H7 (cell line): ENCODE measurements at regions not wholly inside any gene's neighbourhood (a gene's known extent, or its start where the extent isn't known, plus 50 kb on each side); places are given as distances from the start of the nearest gene placed in this dataset.

Experiments
- DNase-seq: peaks from one replicate; pipeline ENCODE4 v3.0.0; 2012
- H3K27me3 ChIP-seq: 2 replicates; pipeline ENCODE4 v1.6.0; 2011; ENCODE audit warnings: mild to moderate bottlenecking, low read length; ENCODE audit not compliant: control insufficient read depth, insufficient read depth
- H3K36me3 ChIP-seq: replicated peaks from 2 replicates; pipeline ENCODE4 v1.5.1; 2011; ENCODE audit warnings: low read length; ENCODE audit not compliant: control insufficient read depth, insufficient read depth
- H3K4me3 ChIP-seq: 2 replicates; pipeline ENCODE4 v1.5.1; 2011; ENCODE audit warnings: low read depth, mild to moderate bottlenecking, control low read depth, low read length, moderate library complexity; ENCODE audit not compliant: insufficient read depth

DNA sequence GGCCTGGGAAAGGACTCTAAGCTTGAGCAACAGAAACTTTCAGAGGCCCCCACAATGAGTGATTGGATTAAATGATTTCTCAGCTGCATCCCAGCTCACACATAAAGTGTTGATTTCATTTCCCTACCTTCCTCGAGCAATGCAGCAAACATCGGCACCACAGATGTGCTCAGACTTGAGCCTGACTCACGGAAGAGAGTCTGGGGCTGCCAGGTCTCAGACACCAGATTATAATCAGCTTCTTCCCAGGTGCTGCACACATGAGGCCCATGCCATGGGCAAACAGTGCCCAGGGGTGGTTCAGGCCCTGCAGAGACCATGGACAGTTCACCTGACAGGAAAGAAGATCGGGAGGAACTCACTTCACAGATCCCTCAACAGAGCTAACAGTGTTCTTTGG lies 226.6 kb upstream of the TENM4 start:
- H3K36me3 ChIP-seq = no peaks in the 10 kb centered on the region
- no peak for DNase-seq
- no peak overlapping the region for H3K4me3 ChIP-seq
- no peaks in the 10 kb centered on the region; the same call in 1 of the 2 replicates for H3K27me3 ChIP-seq

DNA sequence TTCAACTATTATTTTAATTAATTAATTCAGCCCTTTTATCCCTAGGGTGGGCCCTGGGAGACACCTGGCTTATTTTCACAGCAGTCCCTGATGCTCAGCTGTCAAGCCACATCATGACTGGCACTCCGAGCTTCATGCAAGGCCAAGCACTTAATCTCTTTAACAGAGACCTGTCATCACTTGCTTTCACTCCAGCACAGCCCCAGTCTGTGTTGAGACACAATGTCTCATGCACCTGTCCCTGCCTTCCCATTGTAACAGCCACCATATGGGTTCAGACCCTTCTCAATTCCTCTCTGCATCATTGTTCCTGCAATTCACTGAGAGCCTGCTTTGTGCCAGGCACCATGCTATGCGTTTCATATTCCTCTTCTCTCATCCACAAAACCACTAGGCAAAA lies 222.2 kb upstream of the TENM4 start:
- H3K36me3 ChIP-seq = no peaks in the 10 kb centered on the region
- H3K4me3 ChIP-seq = no peak overlapping the region
- no peak for DNase-seq
- H3K27me3 ChIP-seq = no peaks in the 10 kb centered on the region

DNA sequence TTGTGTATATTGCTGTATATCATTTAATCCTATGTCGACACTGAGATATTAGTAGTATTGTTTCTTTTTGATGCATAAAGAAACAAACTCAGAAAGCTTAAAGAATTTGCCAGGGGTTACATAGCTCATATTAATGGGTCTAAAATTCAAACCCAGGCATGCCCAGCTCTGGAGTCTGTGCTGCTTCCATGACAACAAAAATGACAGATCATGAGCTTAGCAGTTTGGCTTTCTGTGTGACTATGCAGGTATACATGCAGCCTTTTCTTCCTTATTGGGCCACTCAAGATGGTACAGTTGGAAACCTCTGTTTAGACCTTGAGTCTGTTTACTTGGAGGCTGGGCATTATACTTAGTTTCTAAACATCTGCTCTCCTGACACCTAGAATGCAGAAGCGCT lies 220.5 kb upstream of the TENM4 start:
- H3K27me3 ChIP-seq = no peaks in the 10 kb centered on the region
- DNase-seq = no peak
- no peaks in the 10 kb centered on the region for H3K36me3 ChIP-seq
- H3K4me3 ChIP-seq = no peak overlapping the region

DNA sequence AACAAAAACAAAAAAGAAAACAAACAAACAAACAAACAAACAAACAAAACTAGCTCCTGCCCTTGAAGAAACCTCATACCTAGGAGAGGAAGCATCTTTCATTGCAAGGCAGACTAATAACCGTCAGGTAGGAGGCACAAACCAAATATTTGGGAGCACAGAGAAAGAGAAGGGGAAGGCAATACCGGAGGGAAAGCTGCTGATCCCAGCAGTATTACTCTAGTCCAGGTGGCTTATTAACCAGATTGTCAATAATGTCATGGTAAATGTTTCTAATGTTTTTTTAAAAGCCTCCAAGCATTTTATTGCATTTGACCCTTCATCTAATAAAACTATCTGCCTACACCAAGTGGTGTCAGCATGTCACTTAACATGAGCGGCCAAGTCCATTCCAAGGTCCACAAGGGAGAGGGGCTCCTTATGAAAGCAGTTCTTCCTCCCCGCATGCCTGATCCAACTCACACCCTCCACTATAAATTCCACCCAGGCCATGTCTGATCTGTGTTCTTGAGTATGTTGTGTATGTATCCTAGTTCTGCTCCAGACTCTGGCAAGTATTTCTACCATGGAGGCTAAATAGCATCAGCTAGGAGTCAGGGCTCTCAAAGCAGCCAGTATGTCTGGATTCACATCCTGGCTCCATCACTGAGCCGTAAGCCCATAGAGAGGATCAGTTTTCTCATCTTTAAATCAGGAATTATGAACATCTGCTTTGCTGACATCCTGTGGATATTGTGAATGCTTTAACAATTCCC lies 208.1 kb upstream of the TENM4 start:
- no peaks in the 10 kb centered on the region for H3K36me3 ChIP-seq
- H3K4me3 ChIP-seq = no peak overlapping the region
- no peaks in the 10 kb centered on the region for H3K27me3 ChIP-seq
- no peak for DNase-seq

DNA sequence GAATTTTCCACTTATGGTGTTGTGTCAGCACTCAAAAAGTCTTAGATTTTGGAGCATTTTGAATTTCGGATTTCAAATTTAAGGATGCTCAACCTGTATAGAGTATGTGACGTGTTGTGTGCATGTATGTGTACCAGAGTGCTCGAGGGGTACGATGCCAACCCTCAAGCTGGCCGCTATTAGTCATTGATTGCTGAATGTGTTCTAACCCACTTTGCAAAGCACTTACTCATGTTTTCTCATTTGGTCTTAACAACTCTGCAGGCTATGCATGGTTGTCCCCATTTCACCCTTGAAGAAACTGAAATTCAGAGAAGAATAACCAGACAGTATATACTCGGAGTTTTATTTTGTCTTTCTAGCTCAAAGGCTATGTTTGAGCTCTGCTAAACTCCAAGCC lies 196.4 kb upstream of the TENM4 start:
- Histone ChIP-seq H3K4me3 (no peak overlapping the region), H3K27me3 (no peaks in the 10 kb centered on the region), H3K36me3 (no peaks in the 10 kb centered on the region)
- DNase-seq = no peak

DNA sequence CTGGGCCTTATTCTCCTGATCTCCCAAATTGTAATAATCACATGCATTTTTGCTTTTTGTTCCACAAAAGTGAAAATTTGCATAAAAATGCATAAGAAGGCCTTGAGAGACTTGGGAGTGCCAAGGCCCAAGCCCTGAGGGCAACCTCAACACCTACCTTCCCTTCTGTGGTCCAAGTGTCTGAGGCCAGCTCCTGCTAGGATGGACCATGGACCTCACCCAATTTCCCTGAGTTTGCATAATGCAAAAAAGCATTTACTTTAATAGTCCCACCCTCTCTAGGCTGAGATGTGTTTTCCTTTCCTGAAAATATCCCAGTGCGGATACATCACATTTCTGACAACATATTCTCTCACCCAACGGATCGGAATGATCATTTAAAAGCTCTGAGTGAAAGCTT lies 194.1 kb upstream of the TENM4 start:
- DNase-seq = no peak
- H3K27me3 ChIP-seq = no peaks in the 10 kb centered on the region
- no peaks in the 10 kb centered on the region for H3K36me3 ChIP-seq
- no peak overlapping the region for H3K4me3 ChIP-seq

DNA sequence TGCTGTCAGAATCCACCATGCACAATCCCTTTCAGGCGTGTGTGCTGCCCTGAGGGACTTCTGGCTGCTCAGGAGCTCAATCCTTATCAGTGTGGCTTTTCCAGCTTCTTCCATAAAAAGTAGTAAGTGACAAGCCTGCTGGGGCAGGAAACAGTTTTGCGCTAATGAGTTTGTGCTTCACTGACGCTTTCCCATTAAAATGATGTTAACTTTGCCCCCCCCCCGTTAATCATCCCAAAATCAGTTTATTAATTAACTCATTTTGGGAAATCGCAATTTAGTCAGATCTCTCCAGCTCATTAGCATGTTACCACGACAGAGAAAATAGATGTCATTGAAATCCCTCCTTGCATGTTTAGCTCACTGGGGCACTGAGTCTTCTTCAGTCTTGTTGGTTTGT lies 186.5 kb upstream of the TENM4 start:
- no peak overlapping the region for H3K4me3 ChIP-seq
- DNase-seq = no peak

DNA sequence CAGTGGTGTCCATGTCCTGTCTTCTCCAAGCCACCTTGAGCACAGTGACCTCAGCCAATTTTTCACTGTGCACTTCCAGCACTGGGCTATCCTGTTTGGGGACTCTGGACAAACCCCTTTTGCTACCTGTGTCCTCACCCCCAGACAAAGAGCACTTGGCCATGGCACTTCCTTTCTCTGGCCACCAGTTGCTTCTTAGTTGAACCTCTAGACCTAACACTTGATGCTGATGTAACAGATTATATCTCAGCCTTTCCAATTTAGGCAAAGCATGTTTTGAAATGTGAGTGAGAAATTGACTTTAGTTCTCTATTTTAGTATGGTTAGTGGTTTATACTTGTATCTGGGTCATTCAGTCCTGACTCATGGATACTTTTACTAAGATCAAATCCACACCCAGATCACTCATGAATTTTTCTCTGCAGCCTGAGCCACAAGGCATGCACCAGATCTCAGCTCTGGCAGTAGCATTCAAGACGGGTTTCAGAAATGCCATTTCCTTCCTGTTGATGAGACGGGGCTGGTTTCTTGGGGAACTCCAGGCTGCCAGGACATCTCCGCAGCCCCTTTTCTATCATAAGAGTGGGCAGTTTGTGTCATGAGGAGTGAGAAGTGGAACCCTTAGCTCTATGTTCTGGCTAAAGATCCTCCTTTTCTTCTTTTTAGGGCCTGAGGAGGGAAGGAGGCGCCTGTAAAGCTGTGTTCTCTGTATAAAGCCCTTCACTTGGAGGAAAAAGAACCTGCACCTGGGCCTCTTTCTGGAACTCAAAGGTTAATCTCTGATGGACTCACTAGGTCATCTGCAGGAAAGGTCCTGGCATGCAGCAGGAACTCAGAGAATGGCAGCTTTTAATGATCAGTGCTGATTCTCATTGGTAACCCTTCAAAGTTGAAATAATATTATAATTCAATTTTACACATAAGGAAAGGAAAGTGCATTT lies 185.6 kb upstream of the TENM4 start:
- Histone ChIP-seq H3K4me3 (no peak overlapping the region), H3K36me3 (no peaks in the 10 kb centered on the region), H3K27me3 (no peaks in the 10 kb centered on the region)
- DNase-seq = no peak

More for the DNA sequence above, 186.5 kb upstream of the TENM4 start:
- no peaks in the 10 kb centered on the region for H3K27me3 ChIP-seq
- H3K36me3 ChIP-seq = no peaks in the 10 kb centered on the region

DNA sequence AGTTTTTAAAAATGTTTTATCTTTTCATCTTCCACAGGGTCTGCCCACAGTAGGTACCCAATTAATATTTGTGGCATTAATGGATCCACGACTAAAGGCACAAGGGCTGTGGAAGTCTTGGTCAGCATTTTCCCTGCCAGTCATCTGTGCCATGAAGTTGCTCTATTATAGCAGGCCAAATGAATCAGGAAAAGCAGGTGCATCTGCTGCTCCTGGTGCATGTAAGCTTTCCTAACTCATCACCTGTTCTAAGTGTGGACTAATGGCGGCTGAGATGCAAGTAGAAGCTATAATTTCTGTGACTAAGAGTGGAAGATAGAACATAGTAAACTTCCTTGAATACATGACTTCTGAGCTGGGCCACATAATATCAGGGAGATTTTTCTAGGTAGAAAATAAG lies 182.5 kb upstream of the TENM4 start:
- DNase-seq = no peak
- Histone ChIP-seq H3K4me3 (no peak overlapping the region), H3K27me3 (no peaks in the 10 kb centered on the region), H3K36me3 (no peaks in the 10 kb centered on the region)

DNA sequence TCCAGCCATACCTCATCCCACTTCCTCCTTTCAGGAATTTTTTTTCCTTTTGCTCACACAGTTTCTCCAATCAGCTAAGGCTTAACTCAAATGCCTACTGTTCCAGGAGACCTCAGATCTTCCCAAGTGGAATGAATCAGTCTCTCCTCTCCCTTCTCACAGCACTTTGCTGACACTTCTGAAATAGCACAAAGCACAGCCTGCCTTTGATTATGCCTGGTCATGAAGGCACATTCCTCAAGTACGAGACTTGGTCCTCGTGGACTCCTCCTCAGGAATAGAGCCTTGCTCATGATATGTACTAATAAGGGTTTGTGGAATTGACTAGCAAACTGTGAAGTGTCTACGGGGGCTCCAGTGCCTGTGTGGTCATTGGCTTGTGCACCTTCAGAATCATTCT lies 176.7 kb upstream of the TENM4 start:
- no peak for DNase-seq
- no peaks in the 10 kb centered on the region for H3K36me3 ChIP-seq
- H3K4me3 ChIP-seq = no peak overlapping the region
- no peaks in the 10 kb centered on the region; the same call in 1 of the 2 replicates for H3K27me3 ChIP-seq

DNA sequence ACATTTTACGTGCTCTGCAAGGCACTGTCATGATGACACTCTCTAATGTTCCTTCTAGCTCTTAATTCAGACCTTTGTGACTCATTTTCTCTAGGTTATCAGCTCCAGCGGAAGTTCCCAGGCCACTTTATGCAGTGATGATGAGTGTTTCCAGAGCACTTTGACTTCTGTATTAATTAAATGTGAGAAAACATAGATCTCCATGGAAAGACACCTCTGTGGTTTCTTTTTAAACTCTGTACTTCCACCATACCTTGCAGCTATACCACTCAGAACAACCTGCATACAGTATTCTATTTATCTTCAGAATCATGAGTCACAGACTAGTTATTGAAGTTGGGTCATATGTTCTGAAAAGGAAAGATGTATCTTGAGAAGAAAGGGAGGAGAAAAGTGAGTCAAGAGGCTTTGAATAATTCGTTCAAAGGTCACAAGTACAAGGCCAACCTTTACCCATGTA lies 175.6 kb upstream of the TENM4 start:
- no peak overlapping the region for H3K4me3 ChIP-seq
- H3K36me3 ChIP-seq = no peaks in the 10 kb centered on the region
- H3K27me3 ChIP-seq = no peaks in the 10 kb centered on the region; the same call in 1 of the 2 replicates
- no peak for DNase-seq

DNA sequence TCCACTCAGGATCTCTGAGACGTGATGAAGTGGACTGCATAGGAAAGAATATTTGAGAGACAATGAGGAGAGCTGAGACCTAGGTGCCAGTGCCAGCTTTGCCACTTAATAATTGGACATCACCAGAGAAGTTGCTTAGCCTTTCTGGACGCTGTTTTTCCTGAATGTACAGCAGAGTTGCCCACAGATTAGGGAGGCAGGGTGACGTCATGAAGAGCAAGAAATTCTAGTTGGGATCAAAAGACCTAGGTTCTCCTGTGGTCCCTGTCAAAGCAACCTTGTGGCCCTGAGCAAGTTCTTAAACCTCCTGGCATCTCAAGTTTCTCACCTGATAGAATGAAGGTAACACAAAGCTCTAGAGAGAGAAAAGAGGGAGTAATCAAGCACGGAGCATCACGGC lies 174.6 kb upstream of the TENM4 start:
- no peak for DNase-seq
- no peaks in the 10 kb centered on the region for H3K36me3 ChIP-seq
- H3K27me3 ChIP-seq = no peaks in the 10 kb centered on the region; the same call in 1 of the 2 replicates
- no peak overlapping the region for H3K4me3 ChIP-seq

DNA sequence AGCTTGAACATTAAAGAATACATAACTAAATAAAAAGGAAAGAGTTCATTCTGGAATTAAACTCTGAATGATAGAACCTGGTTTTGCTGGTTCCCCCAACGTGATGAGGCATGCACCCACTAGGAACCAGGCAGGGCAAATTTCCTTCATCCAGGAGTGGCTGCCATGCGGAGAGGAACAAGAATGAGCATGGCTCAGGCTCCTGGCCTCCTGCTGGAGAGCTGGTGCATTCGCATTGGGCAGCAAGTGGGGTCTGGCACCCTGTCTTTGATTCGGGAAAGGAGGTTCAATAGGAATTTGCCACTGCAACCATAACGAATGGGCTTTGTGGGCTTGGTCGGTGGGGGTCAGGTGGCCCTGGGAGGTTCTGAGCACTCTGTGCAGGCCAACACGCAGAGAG lies 169.8 kb upstream of the TENM4 start:
- no peak overlapping the region for H3K4me3 ChIP-seq
- H3K27me3 ChIP-seq = no peaks in the 10 kb centered on the region; the same call in 1 of the 2 replicates
- peak; percentile 24 for DNase-seq
- no peaks in the 10 kb centered on the region for H3K36me3 ChIP-seq

DNA sequence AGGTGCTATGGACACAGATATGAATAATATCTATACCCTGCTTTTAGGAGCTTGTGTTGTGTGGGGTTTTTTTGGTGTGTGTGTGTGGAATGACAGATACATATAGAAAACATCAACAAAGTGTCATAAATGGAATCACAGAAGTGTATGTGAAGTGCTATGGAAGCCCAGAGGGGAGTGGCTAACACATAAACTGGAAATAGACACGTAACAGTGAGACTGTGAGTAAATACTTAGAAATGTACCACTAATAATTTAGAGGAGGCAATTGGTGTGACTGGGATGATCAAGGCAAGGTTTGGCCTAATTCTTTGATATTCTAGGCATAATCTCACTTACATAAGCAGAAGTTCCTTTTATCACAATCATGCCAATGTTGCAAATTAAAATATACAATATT lies 169.3 kb upstream of the TENM4 start:
- H3K36me3 ChIP-seq = no peaks in the 10 kb centered on the region
- H3K27me3 ChIP-seq = no peaks in the 10 kb centered on the region; the same call in 1 of the 2 replicates
- no peak overlapping the region for H3K4me3 ChIP-seq
- DNase-seq = no peak

DNA sequence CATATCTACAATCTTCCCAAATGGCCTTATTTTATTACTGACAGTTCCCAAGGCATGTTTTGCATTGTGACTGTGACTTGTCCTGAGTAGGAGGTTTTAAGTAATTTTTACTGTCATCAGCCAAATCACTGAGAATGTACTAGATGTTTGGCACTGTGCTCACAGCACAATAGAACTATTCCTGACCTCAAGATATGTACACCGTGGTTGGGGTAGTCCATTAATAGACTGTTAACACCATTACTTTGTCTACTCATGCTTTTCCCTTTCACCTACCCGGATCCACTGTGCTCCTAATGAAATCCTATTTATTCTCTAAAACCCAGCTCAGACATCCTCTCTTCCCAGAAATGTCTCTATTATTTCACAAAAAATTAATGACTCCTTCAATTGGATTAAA lies 168.7 kb upstream of the TENM4 start:
- DNase-seq = no peak
- Histone ChIP-seq H3K4me3 (no peak overlapping the region), H3K27me3 (no peaks in the 10 kb centered on the region; the same call in 1 of the 2 replicates), H3K36me3 (no peaks in the 10 kb centered on the region)
